HG03342 (cell line): ENCODE measurements at regions not wholly inside any gene's neighbourhood (a gene's known extent, or its start where the extent isn't known, plus 50 kb on each side); places are given as distances from the start of the nearest gene placed in this dataset.
"Not testable (repeated sequence)": the region's sequence is repeated elsewhere in the genome, so short reads cannot be mapped to it uniquely, and the experiment has no call there.

Source experiments
- ATAC-seq: cut with Tn5 transposase; IDR thresholded peaks from one replicate; pipeline ENCODE4 v1.9.1; 2021; ENCODE audit warnings: mild to moderate bottlenecking, moderate library complexity; ENCODE audit not compliant: unreplicated experiment

GRCh38 chr12:92987362-92987761 is 58.3 kb upstream of the EEA1 start:
- no peak for ATAC-seq

- ATAC-seq: peak; percentile 85
These were observed 58.9 kb upstream of the EEA1 start for GRCh38 chr12:92987846-92988621.

- ATAC-seq: no peak
These were observed 59.6 kb upstream of the EEA1 start for GRCh38 chr12:92988622-92989130.

DNA sequence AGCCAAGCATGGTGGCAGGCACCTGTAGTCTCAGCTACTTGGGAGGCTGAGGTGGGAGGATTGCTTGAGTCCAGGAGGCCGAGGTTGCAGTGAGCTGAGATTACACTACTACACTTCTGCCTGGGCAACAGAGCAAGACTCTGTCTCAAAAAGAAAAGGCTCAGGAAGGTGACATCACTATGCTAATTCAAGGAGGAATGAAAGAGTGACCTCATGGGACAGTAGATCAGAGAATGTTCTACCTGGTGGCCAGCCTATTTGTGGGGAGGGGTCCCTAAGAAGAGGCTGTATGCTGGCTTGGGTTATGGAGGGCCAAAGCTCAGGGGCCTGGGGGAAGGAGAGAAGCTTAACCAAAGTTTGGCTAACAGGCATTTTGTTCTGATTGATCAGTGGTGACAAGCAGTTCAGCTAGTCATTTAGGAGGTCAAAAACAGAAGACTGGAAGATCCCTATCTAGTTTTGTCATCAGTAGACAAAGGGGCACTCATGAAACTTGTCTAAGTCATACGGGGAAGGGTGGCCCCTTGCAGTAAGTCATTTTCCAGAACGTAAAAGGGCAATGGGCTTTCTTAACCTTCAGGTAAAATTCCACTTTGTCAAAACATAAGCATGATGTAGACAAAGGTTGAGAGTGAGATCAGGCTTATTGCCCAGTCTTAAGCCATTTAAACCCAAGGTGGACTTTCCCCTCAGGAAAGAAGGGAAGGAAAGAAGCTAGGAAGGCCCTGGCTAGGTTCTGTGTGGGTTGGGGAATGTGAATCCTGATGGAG is 60.8 kb upstream of the EEA1 start:
- no peak for ATAC-seq

GRCh38 chr12:92991134-92991533 is 62.0 kb upstream of the EEA1 start:
- ATAC-seq: no peak

- no peak for ATAC-seq
These were observed 62.9 kb upstream of the EEA1 start for GRCh38 chr12:92992041-92992440.

DNA sequence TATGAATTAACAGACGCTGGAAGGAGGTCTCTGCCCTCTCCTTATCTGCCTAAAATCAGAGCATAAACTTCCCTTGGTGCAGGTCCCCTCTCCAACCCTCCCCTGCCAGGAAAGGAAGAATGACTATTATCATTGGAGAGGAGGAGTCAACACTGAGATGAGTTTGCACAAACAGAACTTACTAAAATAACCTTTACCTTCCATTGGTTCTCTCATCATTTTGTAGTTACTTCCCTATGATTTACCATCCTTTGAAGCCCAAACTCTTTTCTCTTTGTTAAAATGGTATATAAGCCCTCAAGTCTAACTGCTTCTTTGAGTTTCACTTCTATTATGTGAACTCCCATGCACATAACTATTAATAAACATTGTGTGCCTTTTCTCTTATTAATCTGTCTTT is 64.2 kb upstream of the EEA1 start:
- no peak for ATAC-seq

DNA sequence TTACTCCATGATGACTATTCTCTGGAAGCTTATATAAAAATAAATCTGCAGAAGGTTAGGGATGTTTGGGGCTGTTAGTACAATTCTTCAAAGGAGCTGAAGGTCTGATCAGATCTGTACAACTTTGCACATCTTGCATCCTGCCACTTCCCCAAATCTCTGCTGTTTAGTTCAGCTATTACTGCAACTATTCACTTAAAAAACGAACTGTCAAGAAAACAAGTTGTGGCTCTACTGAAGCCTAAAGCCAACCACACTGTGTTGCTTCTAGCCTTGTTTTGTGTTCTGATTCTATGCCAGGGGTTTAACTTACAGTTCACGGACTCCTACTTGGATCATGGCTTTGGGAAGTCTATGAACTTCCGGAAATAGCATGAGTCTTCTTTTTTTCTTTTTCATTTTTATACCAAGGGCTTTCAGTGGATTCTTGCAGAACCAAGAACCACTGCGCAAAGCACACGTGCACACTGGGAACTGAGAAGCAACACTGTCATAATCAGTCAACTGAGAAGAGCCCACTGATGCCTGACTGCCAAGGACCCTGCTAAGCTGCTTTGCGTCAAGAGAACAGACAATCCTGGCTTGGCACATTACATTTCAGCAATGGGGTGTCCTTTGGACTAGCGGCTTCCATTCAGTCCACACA is 66.3 kb upstream of the EEA1 start:
- ATAC-seq: peak; percentile 75

DNA sequence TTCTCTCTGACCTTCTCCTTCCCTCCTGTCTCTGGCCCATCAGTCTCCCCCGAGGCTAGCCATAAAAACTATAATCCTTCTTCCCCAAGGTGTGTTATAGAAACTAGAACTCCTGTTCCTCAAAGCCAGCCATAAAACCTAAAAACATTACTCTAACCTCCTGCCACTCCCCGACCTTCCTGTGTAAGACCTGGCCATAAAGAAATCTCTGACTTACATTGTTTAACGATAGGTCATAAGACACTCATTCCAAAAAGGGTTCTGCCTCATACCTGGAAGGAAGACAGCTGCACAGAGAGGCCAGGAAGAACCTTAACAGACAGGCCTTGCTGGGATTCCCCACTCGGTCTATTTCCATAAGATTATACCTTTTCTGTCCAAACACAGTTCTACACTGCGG is 70.9 kb upstream of the EEA1 start:
- ATAC-seq: no peak

DNA sequence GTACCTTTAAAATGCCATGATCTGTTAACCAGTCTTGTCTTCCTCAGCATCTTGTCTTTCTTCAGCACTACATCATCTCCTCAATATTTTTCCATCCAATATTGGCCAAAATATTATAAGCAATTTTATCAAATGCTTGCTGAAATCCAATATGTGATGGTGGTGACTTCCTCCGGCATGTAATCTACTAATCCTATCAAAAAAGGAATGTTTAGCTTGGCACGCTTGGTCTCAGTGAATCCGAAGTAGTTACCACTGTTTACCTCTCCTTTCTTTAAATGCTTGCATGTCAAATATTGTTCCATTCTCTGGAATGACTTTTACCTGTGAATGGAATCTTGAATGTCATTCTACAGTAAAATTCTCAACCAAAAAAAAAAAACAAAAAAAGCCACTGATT is 72.3 kb upstream of the EEA1 start:
- ATAC-seq: no peak

GRCh38 chr12:93002293-93003054 is 73.4 kb upstream of the EEA1 start:
- no peak for ATAC-seq

DNA sequence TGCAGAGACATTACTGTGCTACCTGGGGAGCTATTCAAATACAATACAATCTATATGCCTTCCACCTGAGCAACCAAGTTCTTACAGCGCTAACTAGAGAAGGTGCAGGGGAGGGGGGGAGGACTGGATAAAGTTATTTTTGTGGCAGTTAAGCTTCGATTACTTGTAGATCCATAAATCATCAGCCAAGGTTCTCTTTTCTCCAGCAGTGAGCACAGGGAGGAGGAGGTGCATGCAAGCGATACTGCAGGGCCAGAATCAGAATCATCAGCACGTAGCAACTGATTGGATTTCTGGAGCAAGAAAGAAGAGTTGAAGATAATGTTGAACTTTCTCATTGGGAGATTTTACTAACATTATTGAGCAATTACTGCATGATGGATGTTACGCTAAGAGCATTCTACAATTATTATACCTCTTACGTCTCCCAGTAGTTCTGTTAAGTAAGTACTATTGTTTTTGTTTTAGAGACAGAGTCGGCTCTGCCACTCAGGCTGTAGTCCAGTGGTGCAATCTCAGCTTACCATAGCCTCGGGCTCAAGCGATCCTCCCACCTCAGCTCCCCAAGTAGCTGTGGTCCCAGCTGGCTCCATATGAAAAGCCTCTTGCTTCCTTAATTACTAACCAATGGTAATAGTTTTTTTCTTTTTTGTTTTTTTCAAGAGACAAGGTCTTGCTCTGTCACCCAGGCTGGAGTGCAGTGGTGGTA is 74.6 kb upstream of the EEA1 start:
- ATAC-seq: no peak

- ATAC-seq: no peak
These were observed 76.9 kb upstream of the EEA1 start for GRCh38 chr12:93005928-93006392.

DNA sequence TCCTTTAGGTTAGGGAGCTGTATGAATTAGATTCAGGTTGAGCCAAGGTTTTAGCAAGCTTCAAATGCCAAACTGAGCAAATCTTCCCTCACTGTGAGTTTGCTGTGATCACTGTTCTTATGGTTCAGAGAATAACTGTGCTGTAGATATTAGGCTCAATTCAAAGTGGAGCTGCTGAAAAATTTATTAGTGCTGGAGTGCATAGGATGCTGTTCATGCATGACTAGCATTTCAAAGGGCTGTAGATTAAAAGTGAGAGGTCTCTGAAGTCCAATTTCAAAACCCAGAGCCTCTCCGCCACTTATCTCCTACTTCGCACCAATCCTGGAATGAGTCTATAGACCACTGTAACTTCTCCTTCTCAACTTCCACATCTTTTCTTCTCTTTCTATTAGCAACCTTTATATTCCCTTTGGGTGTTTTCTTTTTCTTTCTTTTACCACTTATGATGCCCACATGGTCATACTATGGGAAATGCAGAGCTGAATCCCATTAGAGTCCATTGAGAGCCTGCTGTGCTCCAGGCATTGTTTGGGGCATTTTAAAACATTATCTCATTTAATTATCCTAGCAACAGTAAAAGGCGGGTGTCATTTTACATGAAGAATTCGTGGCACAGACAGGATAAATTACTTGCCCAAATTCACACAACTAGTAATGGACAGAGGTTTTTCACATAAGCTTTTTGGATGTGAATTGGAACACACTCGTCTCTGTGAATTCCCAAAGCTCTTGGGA is 77.5 kb upstream of the EEA1 start:
- ATAC-seq: no peak

DNA sequence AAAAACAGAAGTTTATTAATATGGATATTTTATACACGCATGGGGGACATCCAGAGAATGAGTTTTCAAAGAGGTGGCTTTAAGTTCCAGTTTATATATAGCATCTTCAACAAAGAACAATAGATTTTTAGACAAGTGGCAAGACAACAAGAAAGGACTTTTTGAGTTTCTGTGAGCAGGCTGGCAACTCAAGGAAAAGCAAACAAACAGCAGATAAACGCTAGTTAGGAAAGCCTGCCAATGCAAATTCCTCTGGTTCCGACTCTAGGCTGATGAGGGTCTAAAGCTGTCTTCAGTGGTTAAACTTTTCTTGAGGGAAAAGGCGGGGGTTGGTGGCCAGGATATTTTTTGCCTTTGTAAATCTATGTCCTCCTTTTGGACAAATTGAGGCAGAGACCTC is 78.4 kb upstream of the EEA1 start:
- no peak for ATAC-seq

DNA sequence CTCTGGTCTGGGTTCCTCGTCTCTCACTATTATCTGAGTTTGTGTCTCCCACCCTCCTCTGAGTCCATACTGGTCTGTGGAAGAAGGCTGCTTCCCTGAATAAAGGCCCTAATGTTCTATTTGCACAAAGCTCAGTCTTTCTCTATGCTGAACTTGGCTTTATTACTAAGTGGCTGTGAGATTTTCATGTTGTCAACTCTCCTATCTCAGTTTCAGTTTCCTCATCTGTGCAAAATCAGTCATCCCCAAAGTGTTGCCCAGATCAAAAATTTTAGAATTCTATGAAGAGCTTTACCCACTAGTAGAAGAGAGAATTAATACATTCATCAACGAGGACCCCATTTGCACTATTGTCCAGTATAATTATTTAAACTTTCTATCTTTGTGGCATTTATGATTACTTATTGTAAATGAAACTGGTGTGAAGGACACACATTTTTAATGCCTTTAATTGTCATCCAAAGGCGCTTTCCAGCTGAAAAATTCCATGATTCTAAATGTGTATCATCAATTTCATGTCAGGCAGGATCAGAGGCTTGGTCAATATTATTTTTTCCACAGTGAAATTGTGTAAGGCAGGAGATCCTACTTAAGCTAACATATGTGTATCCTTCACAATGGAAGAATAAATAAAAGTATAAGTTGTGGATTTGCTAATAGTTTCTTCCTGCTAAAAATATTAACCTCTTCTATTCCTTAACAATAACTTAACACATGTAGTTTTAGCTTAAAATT is 79.1 kb upstream of the EEA1 start:
- peak; percentile 76 for ATAC-seq

DNA sequence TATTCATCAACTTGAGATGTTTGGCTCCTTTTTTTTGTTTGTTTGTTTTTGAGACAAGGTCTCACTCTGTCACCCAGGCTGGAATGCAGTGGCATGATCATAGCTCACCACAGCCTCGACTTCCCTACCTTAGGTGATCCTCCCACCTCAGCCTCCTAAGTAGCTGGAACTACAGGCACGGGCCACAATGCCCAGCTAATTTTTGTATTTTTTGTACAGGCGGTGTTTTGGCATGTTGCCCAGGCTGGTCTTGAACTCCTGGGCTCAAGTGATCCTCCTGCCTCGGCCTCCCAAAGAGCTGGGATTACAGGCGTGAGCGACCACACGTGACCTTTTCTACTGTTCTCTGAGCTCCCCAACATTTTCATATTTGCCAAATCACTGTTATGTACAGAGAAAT is 79.8 kb upstream of the EEA1 start:
- ATAC-seq: not testable (repeated sequence)

- no peak for ATAC-seq
These were observed 80.4 kb upstream of the EEA1 start for GRCh38 chr12:93009533-93009932.

DNA sequence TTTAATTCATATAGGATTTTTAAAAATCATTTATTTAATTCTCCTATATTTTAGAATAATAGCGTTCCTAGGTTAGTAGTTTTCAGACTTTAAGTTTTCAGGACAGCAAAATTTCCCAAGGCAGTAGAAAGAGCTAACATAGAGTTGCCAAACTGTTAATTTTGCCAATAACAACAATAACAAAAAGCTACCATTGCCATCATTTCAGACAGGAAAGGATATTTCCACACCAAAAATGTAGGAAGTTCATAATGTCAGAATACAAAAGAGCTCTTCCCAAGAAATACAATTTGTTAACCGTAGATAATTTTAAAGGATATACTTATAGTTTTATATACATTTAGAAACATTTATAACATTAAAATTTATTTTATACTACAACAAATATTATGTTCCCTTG is 81.4 kb upstream of the EEA1 start:
- ATAC-seq: no peak
